Body of pancreas (tissue), 4 donors: ENCODE measurements at regions not wholly inside any gene's neighbourhood (a gene's known extent, or its start where the extent isn't known, plus 50 kb on each side); places are given as distances from the start of the nearest gene placed in this dataset.

Experiments
- CTCF ChIP-seq, 7 experiments: fragments of 450-650 bp in 4 of 7; fragments of 200-600 bp in 3 of 7; sonication (generic) in 3 of 7; IDR thresholded peaks; one replicate each; pipeline ENCODE4 v1.5.1; 2016 to 2019; ENCODE audit warnings: antibody characterized with exemption in 7 of 7
- POLR2A ChIP-seq, 3 donors: fragments of 450-650 bp; IDR thresholded peaks; one replicate each; pipeline ENCODE4 v1.6.1; 2016; ENCODE audit warnings: antibody characterized with exemption in 3 of 3, mild to moderate bottlenecking in 2 of 3

GRCh38 chr16:86245351-86245750 lies 265.0 kb upstream of the FOXF1 start:
- no peak for TF ChIP-seq CTCF (IDR thresholded peaks at IDR 0.05)
- no peak for TF ChIP-seq POLR2A (IDR thresholded peaks at IDR 0.05)
